ENCODE measurements at regions not wholly inside any gene's neighbourhood (a gene's known extent, or its start where the extent isn't known, plus 50 kb on each side); places are given as distances from the start of the nearest gene placed in this dataset.
"Not testable (repeated sequence)": the region's sequence is repeated elsewhere in the genome, so short reads cannot be mapped to it uniquely, and the experiment has no call there.

- DNase-seq, result not testable (repeated sequence)
Measured at GRCh38 chr4:10388146-10388545, 69.1 kb downstream of the ZNF518B start.

DNA sequence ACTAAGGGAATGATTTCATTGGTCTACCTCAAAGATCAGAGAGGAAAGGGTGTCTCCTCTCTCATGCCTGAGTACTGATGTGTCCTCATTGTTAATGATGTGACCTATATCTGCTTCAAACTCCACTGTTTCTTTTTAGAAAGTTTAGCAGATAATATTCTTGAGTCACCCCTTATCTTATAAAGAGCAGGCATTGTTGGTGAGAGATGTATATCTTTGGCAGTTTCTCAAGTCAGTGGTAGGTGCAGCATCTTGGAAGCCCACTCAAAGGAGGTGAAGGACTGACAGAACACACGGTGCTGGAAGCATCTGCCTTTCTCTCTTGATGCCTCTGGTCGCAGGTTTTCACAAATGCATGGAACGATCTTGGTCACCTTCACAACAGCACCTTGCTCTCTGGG, 71.2 kb downstream of the ZNF518B start:
- no peak for DNase-seq

- DNase-seq, result no peak
Measured at GRCh38 chr4:10384974-10385373, 72.3 kb downstream of the ZNF518B start.

- no peak for DNase-seq
Measured at GRCh38 chr4:10383417-10383816, 73.8 kb downstream of the ZNF518B start.

DNA sequence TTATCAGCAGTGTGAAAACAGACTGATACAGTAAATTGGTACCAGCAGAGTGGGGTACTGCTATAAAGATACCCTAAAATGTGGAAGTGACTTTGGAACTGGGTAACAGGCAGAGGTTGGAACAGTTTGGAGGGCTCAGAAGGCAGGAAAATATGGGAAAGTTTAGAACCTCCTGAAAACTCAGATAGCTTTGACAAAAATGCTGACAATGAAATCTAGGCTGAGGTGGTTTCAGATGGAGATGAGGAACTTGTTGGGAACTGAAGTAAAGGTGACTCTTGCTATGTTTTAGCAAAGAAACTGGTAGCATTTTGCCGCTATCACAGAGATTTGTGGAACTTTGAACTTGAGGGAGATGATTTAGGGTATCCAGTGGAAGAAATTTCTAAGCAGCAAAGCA, 75.1 kb downstream of the ZNF518B start:
- not testable (repeated sequence) for DNase-seq

GRCh38 chr4:10381146-10381545, 76.1 kb downstream of the ZNF518B start:
- no peak for DNase-seq

- no peak for DNase-seq
Measured at GRCh38 chr4:10380735-10381134, 76.5 kb downstream of the ZNF518B start.

DNA sequence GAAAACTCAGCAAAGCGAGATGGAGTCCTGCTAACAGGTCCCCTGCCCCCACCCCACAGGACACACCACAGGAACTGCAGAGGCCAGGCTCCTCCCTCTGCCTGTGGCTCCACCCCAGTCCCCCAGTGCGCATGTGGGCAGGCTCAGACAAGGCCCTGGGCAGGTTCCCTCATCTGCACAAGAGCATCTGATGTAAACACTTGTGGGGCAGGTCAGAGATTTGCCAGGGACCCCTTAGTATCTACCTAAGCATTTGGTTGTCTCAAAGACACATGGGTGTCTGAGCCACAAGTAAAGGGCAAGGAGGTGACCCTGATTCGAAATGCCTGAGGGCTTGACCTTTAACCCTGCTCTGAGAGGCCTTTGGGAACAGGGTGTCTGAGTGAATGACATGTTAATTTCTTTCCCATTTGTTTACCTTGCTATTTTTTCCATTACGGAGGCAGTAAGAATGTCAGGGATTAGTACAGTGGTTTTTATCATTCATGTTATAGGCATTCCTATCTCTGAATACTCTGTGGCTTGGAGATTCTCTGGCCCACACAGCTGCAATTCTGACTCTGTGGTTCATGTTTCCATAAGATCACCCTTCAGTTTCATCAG, 85.3 kb downstream of the ZNF518B start:
- no peak for DNase-seq

- DNase-seq, result no peak
Measured at GRCh38 chr4:10371121-10371520, 86.1 kb downstream of the ZNF518B start.

- no peak for DNase-seq
Measured at GRCh38 chr4:10369517-10369916, 87.7 kb downstream of the ZNF518B start.

DNA sequence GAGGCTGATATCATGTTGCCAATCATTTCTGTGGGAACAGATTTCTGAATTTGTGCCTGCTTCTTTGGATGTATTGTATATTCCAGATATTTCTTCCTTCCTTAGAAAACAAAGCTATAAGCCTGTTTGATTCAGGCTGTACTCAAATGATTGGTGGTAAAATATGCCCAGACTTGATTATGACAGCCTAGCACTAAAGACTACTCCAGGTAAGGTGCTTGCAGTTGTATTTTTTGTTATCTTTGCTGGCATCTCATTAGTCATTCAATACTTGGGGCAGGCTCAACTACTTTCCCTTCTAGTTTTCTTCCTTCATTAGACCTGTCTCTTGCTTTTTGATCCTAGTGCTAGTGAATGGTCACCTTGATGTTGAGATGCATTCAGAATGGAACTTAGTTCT, 90.6 kb downstream of the ZNF518B start:
- no peak for DNase-seq

- no peak for DNase-seq
Measured at GRCh38 chr4:10364194-10364593, 93.0 kb downstream of the ZNF518B start.

DNA sequence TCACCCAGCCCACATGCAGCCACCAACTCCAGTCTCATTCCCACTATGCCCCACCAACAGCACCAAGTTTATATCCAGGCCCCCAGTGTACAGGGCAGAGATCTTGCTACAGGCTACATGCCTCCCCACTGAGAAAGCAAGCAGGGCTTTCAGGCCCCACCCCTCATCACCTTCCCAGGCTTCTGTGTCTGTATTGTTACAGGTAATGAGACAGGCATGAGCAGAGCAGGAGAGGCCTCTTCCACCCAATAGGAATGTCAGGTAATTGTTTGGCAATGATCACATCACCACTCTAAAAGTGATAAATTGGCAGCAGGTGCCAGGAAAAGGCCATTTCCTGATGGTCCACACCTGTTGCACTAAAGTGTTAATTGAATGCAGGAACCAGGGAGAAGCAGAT, 102.5 kb downstream of the ZNF518B start:
- DNase-seq, result no peak

GRCh38 chr4:10354225-10354624, 103.0 kb downstream of the ZNF518B start:
- no peak for DNase-seq

DNA sequence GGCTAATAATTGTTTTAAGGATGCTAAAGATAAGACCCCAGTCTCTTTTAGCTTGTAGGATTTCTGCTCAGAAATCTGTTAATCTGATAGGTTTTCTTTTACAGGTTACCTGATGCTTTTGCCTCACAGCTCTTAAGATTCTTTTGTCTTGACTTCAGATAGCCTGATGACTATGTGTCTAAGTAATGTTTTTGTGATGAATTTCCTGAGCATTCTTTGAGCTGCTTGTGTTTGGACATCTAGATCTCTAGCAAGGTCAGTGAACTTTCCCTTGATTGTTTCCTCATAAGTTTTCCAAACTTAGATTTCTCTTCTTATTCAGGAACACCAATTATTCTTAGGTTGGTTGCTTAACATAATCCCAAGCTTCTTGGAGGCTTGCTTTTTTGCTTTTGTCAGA, 104.1 kb downstream of the ZNF518B start:
- DNase-seq, result no peak

DNA sequence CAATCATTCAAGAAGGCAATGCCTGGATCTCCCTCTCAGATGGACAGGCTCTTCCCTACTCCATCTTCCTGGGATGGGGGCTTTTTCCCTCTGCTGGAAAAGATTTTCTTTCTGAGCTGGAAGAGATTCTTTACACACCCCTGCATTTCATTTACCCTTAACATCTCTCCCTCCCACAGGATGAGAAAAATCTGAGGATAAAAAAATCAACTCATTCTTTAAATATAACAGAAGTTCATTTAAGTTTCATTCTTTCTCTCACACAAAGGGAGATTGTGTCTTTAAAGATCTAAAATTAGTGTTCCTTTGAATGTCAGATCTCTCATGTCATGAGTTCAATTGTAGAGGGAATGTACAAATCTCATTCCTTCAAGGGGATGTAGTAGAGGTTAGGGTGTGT, 109.0 kb downstream of the ZNF518B start:
- no peak for DNase-seq

GRCh38 chr4:10347815-10348214, 109.4 kb downstream of the ZNF518B start:
- no peak for DNase-seq

DNA sequence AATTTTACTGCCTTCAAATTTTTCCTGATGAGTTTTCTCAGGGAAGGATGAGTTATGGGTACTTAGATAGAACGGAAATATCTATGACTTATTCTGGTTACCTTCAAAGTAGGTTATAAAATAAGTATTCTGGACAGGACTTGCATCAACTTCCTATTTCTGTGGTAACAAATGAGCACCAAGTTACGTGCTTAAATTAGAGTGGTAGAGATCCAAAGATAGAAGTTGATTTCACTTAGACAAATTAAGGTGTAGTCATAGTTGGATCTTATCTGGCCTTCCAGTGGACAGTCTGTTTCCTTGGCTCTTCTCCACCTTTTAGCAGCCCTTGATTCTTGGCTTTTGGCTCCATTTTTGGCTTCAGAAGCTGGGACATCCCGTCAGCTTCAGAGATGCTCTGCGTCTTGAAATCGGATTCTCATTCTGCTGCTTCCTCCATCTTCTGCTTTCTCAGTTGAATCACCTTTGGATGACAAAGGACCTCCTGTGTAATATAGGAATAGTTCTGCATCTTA, 109.9 kb downstream of the ZNF518B start:
- DNase-seq, result no peak

GRCh38 chr4:10346023-10346422, 111.2 kb downstream of the ZNF518B start:
- no peak for DNase-seq

DNA sequence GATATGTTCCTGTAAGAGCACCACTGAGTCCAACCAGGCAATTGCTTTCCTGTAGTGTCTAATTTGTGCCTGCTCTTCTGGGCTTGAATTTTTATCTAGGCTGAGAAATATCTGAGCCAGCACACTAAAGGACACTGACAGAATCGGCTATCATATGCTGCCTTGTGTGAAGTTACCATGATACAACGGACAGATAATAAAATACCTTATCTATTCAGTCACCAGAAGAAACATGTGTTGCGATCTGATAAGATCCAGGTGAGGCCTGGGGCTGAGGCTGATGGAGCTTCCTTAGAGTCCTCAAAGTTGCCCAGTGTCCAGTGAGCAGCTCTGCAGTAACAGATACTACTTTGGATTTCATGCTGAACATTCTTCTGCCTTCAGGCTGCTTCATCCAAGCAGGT, 111.8 kb downstream of the ZNF518B start:
- DNase-seq, result no peak

- no peak for DNase-seq
Measured at GRCh38 chr4:10344824-10345223, 112.4 kb downstream of the ZNF518B start.

DNA sequence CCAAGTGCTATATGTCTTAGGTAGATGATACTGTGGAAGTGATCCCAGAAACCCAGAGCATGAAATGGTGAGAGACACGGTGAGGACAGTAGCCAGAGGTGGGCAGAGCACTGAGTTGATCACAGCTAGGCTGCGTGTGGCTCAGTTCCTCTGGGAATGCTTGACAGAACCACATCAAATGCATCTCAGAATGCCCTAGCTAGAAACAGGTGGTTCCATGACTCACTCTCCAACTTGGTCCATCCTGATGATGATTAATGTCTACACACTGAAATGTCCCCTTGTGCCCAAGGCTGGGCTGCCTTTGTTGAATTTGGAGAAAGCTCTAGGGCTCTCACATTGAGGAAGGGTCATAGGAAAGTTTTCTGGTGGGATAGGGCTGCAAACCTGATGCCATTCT, 113.6 kb downstream of the ZNF518B start:
- no peak for DNase-seq

GRCh38 chr4:10342866-10343265, 114.4 kb downstream of the ZNF518B start:
- no peak for DNase-seq

DNA sequence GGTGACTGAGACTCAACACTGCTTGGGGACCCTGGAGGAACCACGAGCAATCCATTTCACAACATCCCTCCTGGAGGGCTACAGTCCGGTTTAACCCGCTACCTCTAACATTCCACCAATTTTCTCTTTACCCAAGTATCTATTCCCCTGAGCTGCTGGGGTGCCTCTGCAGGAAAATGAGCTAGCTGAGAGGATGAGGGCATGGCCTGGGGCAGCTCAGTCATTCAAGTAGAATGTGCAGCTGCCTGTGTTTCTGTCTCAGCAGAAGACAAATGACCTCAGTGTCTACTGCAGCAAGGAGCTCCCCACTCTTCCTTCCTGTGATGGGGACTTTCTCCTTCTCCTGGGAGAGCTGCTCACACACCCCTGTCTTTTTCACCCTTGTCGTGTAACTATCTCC, 120.8 kb downstream of the ZNF518B start:
- no peak for DNase-seq

DNA sequence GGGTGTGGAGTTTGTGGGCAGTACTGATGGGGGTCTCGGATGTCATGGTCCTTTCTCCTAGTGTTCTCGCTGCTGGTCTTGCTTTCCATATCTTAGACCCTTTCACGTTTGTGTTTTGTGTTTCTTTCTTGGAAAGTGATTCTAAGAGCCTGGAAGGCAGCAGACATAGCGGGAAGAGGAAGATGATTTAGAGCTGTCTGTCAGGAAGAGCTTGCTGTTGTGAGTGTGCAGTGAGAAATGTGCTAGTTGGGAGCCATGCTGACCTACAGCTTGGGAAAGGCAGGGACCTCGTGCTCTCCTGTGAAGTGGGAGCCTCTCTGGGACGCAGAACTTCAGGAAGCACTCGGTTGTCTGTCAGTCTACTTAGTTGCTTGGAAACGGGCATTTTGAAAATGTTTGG, 122.2 kb downstream of the ZNF518B start:
- DNase-seq, result no peak
